IPS DF 19.7 (cell line): ENCODE measurements at regions not wholly inside any gene's neighbourhood (a gene's known extent, or its start where the extent isn't known, plus 50 kb on each side); places are given as distances from the start of the nearest gene placed in this dataset.

Source experiments
- DNase-seq: peaks from one replicate; pipeline ENCODE4 v3.0.0-alpha.2; 2013; ENCODE audit warnings: low read depth, low spot score

- DNase-seq: no peak
These were observed 139.6 kb upstream of the GPR26 start for GRCh38 chr10:123526356-123527064.

GRCh38 chr10:123527151-123527550 is 139.0 kb upstream of the GPR26 start:
- DNase-seq: no peak

DNA sequence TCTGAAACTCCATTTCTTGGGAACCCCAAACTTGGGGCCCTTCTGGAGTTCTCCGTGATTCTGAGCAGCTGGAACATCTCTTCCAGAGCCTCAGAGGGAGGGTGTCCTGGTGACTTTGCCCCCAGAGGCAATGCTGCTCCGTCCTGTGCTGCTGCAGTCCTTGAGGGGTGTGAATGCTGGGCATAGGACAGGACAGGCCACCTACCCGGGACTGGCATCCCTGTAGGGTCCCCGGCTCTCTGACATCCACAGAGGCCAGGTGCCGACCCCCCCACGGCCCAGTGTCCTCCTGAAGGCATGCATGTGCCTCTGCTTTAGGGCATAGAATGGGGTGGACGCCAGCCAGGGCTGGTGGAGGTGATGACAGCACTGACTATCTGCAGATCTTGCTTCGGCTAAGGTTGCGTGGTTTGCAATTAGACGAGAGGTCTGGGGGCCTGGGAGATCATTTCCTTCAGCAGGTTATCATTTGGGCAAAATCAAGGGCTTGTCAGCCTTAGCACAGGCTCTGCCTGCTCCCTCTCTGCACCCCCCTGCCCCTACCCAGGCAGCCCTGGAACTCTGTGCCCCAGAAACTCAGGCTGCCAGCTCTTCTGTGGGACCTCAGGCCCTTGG is 136.9 kb upstream of the GPR26 start:
- DNase-seq: no peak

- DNase-seq: no peak
These were observed 135.8 kb upstream of the GPR26 start for GRCh38 chr10:123530166-123530870.

GRCh38 chr10:123535386-123535785 is 130.8 kb upstream of the GPR26 start:
- no peak for DNase-seq

DNA sequence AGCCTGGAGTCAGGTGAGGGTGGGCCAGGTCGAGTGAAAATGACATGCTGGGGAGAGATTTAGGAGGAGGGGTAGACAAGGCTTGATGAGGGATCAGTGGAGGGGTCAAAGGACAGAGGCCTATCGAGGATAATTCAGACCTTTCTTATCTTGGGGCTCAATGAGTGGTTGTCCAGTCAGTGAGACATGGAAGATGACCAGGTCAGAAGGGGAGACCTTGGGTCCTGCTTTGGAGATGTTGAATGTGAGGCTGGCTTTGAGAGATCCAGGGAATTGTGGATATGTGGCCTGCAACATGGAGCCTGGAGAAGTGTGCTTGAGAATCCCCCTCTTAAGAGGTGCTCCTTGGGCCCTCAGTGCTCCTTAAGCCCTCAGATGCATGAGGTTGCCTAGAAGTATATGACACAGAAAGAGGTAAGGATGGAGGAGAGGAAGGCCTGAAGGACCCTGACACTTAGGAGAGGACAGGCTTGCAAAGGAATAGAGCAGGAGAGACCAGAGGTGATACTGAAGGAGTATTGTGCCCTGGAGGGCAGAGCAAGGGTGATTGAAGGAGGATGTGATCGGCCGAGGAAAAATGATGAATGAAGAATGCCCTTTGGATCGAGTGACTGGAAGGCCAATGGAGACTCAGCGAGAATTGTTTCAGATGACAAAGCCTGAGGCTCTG is 129.8 kb upstream of the GPR26 start:
- DNase-seq: no peak

- DNase-seq: no peak
These were observed 128.8 kb upstream of the GPR26 start for GRCh38 chr10:123537188-123537961.

DNA sequence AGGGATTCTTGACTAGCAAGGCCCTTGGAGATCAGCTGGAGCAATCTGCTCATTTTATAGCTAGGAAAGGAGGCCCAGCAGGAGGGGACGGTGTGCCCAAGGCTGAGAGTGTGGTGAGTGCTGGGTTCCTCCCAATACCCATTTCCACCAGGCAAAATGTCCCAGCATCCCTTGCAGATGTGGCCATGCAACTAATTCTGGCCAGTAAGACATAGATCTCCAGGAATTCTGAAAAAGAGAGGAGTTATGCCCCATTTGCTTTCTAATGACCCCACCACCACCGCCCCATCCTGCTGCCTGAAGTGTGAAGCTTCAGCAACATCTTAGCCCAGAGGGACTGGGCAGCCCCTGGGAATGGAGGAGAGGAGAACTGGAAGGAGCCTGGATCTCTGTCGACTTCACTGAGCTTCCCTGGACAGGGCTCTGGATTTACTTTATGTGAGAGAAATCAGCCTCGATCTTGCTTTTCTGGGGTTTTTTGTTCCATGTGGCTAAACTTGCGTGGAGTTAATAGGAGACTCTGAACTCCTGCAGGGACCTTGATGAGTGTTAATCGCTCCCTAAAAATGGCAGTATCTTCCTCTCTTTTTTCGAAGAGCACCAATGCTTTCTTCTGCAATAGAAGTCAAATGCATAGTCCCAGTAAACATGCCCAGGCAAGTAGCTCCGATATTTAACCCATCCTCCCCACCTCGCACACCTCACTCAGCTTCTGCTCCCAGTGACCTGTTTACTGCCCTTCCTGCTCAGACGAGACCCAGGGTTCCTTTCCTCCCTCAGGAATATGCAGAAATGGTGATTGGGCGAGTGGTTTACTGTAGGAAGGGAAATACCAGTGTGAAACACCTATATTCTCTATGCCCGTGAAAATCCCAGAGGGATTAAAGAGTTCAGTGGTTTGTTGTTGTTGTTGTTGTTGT is 127.5 kb upstream of the GPR26 start:
- no peak for DNase-seq

- no peak for DNase-seq
These were observed 121.2 kb upstream of the GPR26 start for GRCh38 chr10:123544986-123545385.

DNA sequence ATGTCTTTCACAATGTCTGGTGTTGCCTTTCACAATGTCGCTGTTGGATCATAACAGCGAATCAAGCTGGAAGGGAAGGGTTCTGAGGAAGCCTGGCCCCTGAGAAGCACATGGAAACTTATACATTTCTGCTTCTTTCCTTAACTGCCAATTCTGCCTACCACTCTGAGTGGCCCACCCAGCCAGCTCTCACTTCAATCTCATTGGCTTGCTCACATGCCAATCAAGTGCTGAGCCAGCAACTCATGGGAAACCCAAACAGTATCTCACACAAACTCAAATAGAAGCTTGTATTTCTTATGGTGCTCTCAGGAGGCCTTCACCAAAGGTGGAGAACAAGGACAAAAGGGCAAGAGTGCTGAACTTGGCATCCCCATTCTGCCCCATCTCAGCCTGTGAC is 117.4 kb upstream of the GPR26 start:
- DNase-seq: no peak

- DNase-seq: no peak
These were observed 116.2 kb upstream of the GPR26 start for GRCh38 chr10:123549761-123550454.

DNA sequence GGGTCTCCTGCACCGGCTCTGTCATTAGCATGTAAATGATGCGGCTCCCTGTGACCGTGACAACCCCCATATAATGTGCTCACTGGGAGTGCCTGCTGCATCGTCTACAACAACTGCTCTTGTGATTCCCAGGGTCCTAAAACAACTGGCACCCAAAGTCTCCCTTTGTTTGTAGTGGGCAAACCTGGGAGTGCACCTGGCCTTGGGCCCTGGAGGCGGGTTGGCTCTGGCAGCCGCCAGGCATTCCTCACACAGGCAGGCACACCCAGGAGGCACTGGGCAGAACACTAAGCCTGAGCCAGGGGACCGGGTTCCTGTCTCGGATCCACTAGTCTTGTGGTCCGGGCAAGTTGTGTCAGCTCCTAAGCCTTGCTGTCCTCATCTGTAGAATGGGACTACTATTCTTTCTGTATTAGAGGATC is 115.5 kb upstream of the GPR26 start:
- no peak for DNase-seq

- DNase-seq: no peak
These were observed 114.9 kb upstream of the GPR26 start for GRCh38 chr10:123551259-123551658.

DNA sequence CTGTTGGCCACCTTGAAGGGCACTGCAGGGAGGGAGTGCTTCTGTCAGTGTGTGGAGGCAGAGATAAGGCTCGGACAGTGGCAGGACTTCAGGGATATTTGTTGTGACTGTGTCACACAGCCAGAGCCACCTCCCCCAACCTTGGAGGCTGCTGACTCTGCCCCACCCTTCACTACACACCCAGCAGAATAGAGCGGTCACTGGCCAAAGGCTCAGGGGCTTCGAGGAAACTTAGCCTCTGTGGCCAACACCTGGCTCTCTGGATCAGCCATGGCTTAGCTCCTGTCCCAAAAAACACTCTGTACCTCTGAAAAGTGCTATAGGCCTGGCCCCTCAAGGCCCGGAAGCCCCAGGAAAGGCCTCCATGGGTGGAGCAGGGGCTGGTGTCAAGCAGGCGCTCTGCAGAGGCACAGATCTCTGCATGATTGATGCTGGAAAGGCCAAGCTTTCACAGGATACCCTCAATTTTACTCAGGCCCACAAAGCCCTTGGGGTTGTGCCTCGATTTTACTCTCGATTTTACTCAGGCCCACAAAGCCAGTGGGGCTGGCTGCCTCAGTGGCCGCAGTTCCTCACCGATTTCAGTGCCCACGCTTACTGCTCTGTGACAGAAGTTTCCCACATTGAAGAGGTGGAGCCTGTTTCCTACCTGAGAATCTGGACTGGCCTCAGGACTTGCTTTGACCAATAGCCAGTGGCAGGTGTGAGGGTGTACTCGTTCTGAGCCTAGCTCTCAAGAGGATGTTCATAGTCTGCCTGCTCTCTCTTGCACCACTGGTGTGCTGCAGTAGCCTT is 113.2 kb upstream of the GPR26 start:
- no peak for DNase-seq

DNA sequence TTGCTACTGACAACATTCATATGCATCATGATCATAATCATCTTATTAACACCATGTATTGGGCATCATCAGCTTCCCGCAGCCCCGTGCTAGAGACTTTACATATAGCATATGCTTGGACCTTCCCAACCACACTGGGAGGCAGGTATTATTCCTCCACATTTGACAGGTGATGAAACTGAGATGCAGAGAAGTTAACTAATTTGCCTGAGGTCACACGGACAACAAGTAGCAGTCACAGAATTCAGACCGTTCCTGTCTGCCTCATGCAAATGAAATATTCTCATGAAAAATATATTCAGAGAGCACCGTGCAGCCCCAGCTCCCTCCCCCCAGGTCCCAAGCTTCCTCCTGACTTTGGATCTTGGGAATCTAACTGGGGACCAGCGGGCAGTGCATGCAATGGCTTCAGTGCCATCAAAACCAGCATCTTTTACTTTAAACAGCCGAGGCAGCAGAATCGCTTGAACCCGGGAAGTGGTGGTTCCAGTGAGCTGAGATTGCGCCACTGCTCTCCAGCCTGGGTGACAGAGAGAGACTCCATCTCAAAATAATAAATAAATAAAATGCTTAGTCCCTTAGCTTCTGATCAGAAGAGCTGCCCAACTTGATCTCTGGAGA is 112.2 kb upstream of the GPR26 start:
- no peak for DNase-seq

- no peak for DNase-seq
These were observed 111.5 kb upstream of the GPR26 start for GRCh38 chr10:123554656-123555055.

DNA sequence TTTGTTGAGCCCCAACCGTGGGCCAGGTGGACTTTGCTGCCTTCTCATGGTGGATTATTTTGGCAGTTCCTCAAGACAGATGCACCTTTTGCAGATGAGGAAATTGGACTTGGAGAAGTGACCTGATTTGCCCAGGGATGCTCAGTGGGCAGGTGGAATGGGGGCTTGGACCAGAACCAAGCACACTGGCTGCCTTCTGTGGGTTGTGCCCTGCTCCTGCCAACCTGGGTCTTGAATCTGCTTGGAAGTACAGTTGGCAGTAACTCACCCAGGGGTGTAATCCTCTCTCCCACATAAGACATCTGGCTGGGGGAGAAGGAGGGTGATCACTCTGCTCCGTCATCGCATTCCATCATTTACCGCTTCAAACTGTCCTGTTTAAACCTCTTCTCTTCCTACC is 110.5 kb upstream of the GPR26 start:
- DNase-seq: no peak

DNA sequence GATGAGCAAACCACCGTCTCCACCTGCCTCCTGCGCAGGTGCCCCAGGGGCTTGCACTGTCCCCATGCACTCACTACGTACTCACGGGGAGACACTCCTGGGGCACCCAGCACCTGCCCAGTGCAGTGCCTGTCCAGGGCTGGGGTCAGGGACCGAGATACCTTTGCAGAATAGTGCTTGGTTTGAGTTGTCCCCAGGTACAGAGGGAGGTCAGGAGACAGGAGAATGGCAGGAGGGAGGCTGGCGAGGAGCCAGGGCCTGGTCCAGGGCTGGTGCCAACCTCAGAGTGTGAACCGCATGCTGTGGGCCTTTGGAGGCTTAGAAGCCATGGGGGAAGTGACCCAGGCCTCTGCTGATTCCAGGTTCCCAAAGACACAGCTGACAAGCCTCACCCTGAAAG is 110.1 kb upstream of the GPR26 start:
- DNase-seq: no peak

GRCh38 chr10:123556736-123557135 is 109.4 kb upstream of the GPR26 start:
- DNase-seq: no peak
